Activated T-cell treated with anti-CD3 and anti-CD28 coated beads, Interleukin-2, amount 50 U/mL, for 4 hours (primary cell): ENCODE measurements at regions not wholly inside any gene's neighbourhood (a gene's known extent, or its start where the extent isn't known, plus 50 kb on each side); places are given as distances from the start of the nearest gene placed in this dataset.

Experiments
- ATAC-seq, 2 donors: fragments of 200-7000 bp; cut with Tn5 transposase; one replicate each; pipeline ENCODE4 v1.10.0; 2021
- DNase-seq: peaks from one replicate; pipeline ENCODE4 v3.0.0-alpha.2; 2020
- H3K27me3 Mint-ChIP-seq: one replicate; pipeline ENCODE4 v1.8.0; 2021; ENCODE audit warnings: low read depth, mixed read lengths
- H3K36me3 Mint-ChIP-seq: one replicate; pipeline ENCODE4 v1.8.0; 2022; ENCODE audit warnings: mixed read lengths; ENCODE audit not compliant: insufficient read depth
- H3K4me1 Mint-ChIP-seq: one replicate; pipeline ENCODE4 v1.8.0; 2021; ENCODE audit warnings: low read depth, mixed read lengths
- H3K4me3 Mint-ChIP-seq: one replicate; pipeline ENCODE4 v1.8.0; 2021; ENCODE audit warnings: mild to moderate bottlenecking, moderate library complexity, mixed read lengths
- H3K9me3 Mint-ChIP-seq: one replicate; pipeline ENCODE4 v1.8.0; 2021; ENCODE audit warnings: mixed read lengths

- ATAC-seq: no peak
- DNase-seq: no peak
- Mint-ChIP-seq H3K36me3 (no peaks in the 10 kb centered on the region), H3K4me3 (no peak overlapping the region), H3K27me3 (no peaks in the 10 kb centered on the region), H3K9me3 (peaks cover 6% of the 10 kb centered on the region), H3K4me1 (no peaks in the 10 kb centered on the region)
These were observed 949.2 kb downstream of the DSC3 start for GRCh38 chr18:30093376-30093775.

- no peaks in the 10 kb centered on the region for H3K36me3 Mint-ChIP-seq
- H3K9me3 Mint-ChIP-seq: peaks cover 3% of the 10 kb centered on the region
- H3K4me3 Mint-ChIP-seq: no peak overlapping the region
- H3K27me3 Mint-ChIP-seq: no peaks in the 10 kb centered on the region
- no peaks in the 10 kb centered on the region for H3K4me1 Mint-ChIP-seq
- no peak for ATAC-seq
- no peak for DNase-seq
These were observed 954.1 kb downstream of the DSC3 start for GRCh38 chr18:30088238-30089015.

GRCh38 chr18:30086351-30086750, 956.2 kb downstream of the DSC3 start:
- peaks cover 4% of the 10 kb centered on the region for H3K9me3 Mint-ChIP-seq
- no peak for DNase-seq
- H3K27me3 Mint-ChIP-seq: no peaks in the 10 kb centered on the region
- H3K36me3 Mint-ChIP-seq: no peaks in the 10 kb centered on the region
- no peak overlapping the region for H3K4me3 Mint-ChIP-seq
- H3K4me1 Mint-ChIP-seq: no peaks in the 10 kb centered on the region
- no peak for ATAC-seq

GRCh38 chr18:30081122-30081521, 961.4 kb downstream of the DSC3 start:
- H3K9me3 Mint-ChIP-seq: peaks cover 14% of the 10 kb centered on the region
- ATAC-seq: no peak

GRCh38 chr18:30072609-30073385, 969.7 kb downstream of the DSC3 start:
- Mint-ChIP-seq H3K4me1 (no peaks in the 10 kb centered on the region), H3K27me3 (no peaks in the 10 kb centered on the region), H3K4me3 (no peak overlapping the region), H3K36me3 (no peaks in the 10 kb centered on the region), H3K9me3 (peaks cover 31% of the 10 kb centered on the region)
- ATAC-seq: no peak
- no peak for DNase-seq

More at GRCh38 chr18:30081122-30081521, 961.4 kb downstream of the DSC3 start:
- H3K4me3 Mint-ChIP-seq: no peak overlapping the region
- H3K27me3 Mint-ChIP-seq: no peaks in the 10 kb centered on the region
- H3K36me3 Mint-ChIP-seq: no peaks in the 10 kb centered on the region
- no peaks in the 10 kb centered on the region for H3K4me1 Mint-ChIP-seq
- DNase-seq: no peak

- H3K4me1 Mint-ChIP-seq: no peaks in the 10 kb centered on the region
- ATAC-seq (no peak), DNase-seq (no peak)
- H3K27me3 Mint-ChIP-seq: no peaks in the 10 kb centered on the region
- H3K9me3 Mint-ChIP-seq: peaks cover 26% of the 10 kb centered on the region
- no peaks in the 10 kb centered on the region for H3K36me3 Mint-ChIP-seq
- no peak overlapping the region for H3K4me3 Mint-ChIP-seq
These were observed 976.3 kb downstream of the DSC3 start for GRCh38 chr18:30066288-30066687.

GRCh38 chr18:30057398-30057797, 985.1 kb downstream of the DSC3 start:
- no peak overlapping the region for H3K4me3 Mint-ChIP-seq
- DNase-seq: no peak
- ATAC-seq: no peak
- H3K36me3 Mint-ChIP-seq: no peaks in the 10 kb centered on the region
- H3K4me1 Mint-ChIP-seq: no peaks in the 10 kb centered on the region
- peaks cover 16% of the 10 kb centered on the region for H3K9me3 Mint-ChIP-seq
- no peaks in the 10 kb centered on the region for H3K27me3 Mint-ChIP-seq

- Mint-ChIP-seq H3K4me1 (no peaks in the 10 kb centered on the region), H3K27me3 (no peaks in the 10 kb centered on the region), H3K4me3 (no peak overlapping the region), H3K36me3 (no peaks in the 10 kb centered on the region), H3K9me3 (peaks cover 14% of the 10 kb centered on the region)
- DNase-seq (no peak), ATAC-seq (no peak)
These were observed 986.0 kb downstream of the DSC3 start for GRCh38 chr18:30056528-30056927.

- no peaks in the 10 kb centered on the region for H3K4me1 Mint-ChIP-seq
- ATAC-seq (no peak), DNase-seq (no peak)
- H3K4me3 Mint-ChIP-seq: no peak overlapping the region
- no peaks in the 10 kb centered on the region for H3K36me3 Mint-ChIP-seq
- H3K27me3 Mint-ChIP-seq: no peaks in the 10 kb centered on the region
- peaks cover 2% of the 10 kb centered on the region for H3K9me3 Mint-ChIP-seq
These were observed 998.0 kb downstream of the DSC3 start for GRCh38 chr18:30044496-30044895.

GRCh38 chr18:30039201-30039600, 1003.3 kb downstream of the DSC3 start:
- H3K4me1 Mint-ChIP-seq: no peaks in the 10 kb centered on the region
- no peaks in the 10 kb centered on the region for H3K36me3 Mint-ChIP-seq
- no peak overlapping the region for H3K4me3 Mint-ChIP-seq
- peaks cover 17% of the 10 kb centered on the region for H3K9me3 Mint-ChIP-seq
- ATAC-seq (no peak), DNase-seq (no peak)
- H3K27me3 Mint-ChIP-seq: no peaks in the 10 kb centered on the region

GRCh38 chr18:30034818-30035217, 1007.7 kb downstream of the DSC3 start:
- no peak overlapping the region for H3K4me3 Mint-ChIP-seq
- no peaks in the 10 kb centered on the region for H3K27me3 Mint-ChIP-seq
- H3K9me3 Mint-ChIP-seq: peaks cover 27% of the 10 kb centered on the region
- no peak for ATAC-seq
- no peaks in the 10 kb centered on the region for H3K4me1 Mint-ChIP-seq
- DNase-seq: no peak
- H3K36me3 Mint-ChIP-seq: no peaks in the 10 kb centered on the region

- DNase-seq (no peak), ATAC-seq (no peak)
- Mint-ChIP-seq H3K9me3 (peaks cover 14% of the 10 kb centered on the region), H3K4me3 (no peak overlapping the region), H3K4me1 (no peaks in the 10 kb centered on the region), H3K27me3 (no peaks in the 10 kb centered on the region), H3K36me3 (no peaks in the 10 kb centered on the region)
These were observed 1026.4 kb downstream of the DSC3 start for GRCh38 chr18:30016179-30016578.

- peaks cover 20% of the 10 kb centered on the region for H3K9me3 Mint-ChIP-seq
- H3K4me3 Mint-ChIP-seq: no peak overlapping the region
- ATAC-seq (no peak), DNase-seq (no peak)
- H3K27me3 Mint-ChIP-seq: no peaks in the 10 kb centered on the region
- H3K4me1 Mint-ChIP-seq: no peaks in the 10 kb centered on the region
- no peaks in the 10 kb centered on the region for H3K36me3 Mint-ChIP-seq
These were observed 1037.6 kb downstream of the DSC3 start for GRCh38 chr18:30004965-30005364.

- H3K9me3 Mint-ChIP-seq: peaks cover 25% of the 10 kb centered on the region
- H3K4me1 Mint-ChIP-seq: no peaks in the 10 kb centered on the region
- H3K36me3 Mint-ChIP-seq: no peaks in the 10 kb centered on the region
- ATAC-seq: no peak
- no peak for DNase-seq
- no peak overlapping the region for H3K4me3 Mint-ChIP-seq
- H3K27me3 Mint-ChIP-seq: no peaks in the 10 kb centered on the region
These were observed 1060.3 kb downstream of the DSC3 start for GRCh38 chr18:29982218-29982617.

GRCh38 chr18:29979881-29980280, 1062.7 kb downstream of the DSC3 start:
- no peak for DNase-seq
- Mint-ChIP-seq H3K36me3 (no peaks in the 10 kb centered on the region), H3K9me3 (peaks cover 19% of the 10 kb centered on the region), H3K27me3 (no peaks in the 10 kb centered on the region), H3K4me3 (no peak overlapping the region), H3K4me1 (no peaks in the 10 kb centered on the region)
- ATAC-seq: no peak
